Endothelial cell of umbilical vein (primary cell): ENCODE measurements at regions not wholly inside any gene's neighbourhood (a gene's known extent, or its start where the extent isn't known, plus 50 kb on each side); places are given as distances from the start of the nearest gene placed in this dataset.

Experiments
- BruUV-seq: library from RNA; stranded (reverse); fragments of 400-500 nt; replicated peaks from 2 replicates; lab custom pipeline; 2021; lab: Mats Ljungman, UMichigan
- CTCF ChIA-PET: fragments of 300-600, 350-600 bp; sonication (Branson Sonifier 250); formaldehyde crosslinking; loops from one replicate; lab custom pipeline; 2021; ENCODE audit warnings: antibody characterized with exemption, inconsistent platforms; lab: Charles Lee
- POLR2A ChIA-PET: fragments of 300-600, 350-600 bp; sonication (Branson Sonifier 250); formaldehyde crosslinking; loops from one replicate; lab custom pipeline; 2021; ENCODE audit warnings: antibody characterized with exemption, inconsistent platforms; lab: Charles Lee
- DNase-seq: peaks from one replicate; pipeline ENCODE4 v3.0.0-alpha.2; 2011; ENCODE audit warnings: low read depth, low spot score
- FAIRE-seq: peaks from 2 replicates; lab custom pipeline; 2011; peaks lifted over from hg19 to GRCh38; lab: Jason Lieb, UNC
- H2AFZ ChIP-seq: 2 replicates; pipeline ENCODE4 v1.6.0; 2012; ENCODE audit warnings: low read depth, low read length, control low read depth, inconsistent platforms
- H3K27ac ChIP-seq: 2 replicates; pipeline ENCODE4 v1.5.1; 2011; ENCODE audit warnings: low read depth, mild to moderate bottlenecking, control low read depth, low read length, moderate library complexity; ENCODE audit not compliant: insufficient read depth
- H3K27me3 ChIP-seq, 2 experiments: 2 replicates each; pipeline versions ENCODE4 v1.6.0 to v1.6.1; 2011; ENCODE audit warnings: low read length in 2 of 2, mixed read lengths in 1 of 2; ENCODE audit not compliant: control insufficient read depth in 2 of 2, insufficient read depth in 2 of 2
- H3K36me3 ChIP-seq, 2 experiments: 2 replicates in 1 of 2; 3 replicates in 1 of 2; pipeline ENCODE4 v1.5.1; 2011; ENCODE audit warnings: low read length in 2 of 2, mild to moderate bottlenecking in 1 of 2, moderate library complexity in 1 of 2; ENCODE audit not compliant: control insufficient read depth in 2 of 2, insufficient read depth in 2 of 2; ENCODE audit errors: extremely low read depth in 1 of 2
- H3K4me1 ChIP-seq: 3 replicates; pipeline ENCODE4 v1.5.1; 2011; ENCODE audit warnings: mild to moderate bottlenecking, low read length; ENCODE audit not compliant: control insufficient read depth, insufficient read depth; ENCODE audit errors: extremely low read depth
- H3K4me2 ChIP-seq: 2 replicates; pipeline ENCODE4 v1.6.1; 2011; ENCODE audit warnings: low read length, control low read depth, mixed read lengths; ENCODE audit not compliant: insufficient read depth
- H3K4me3 ChIP-seq, 3 experiments: fragments of 200-600 bp in 1 of 3; sonication (generic), shearing (Covaris generic) in 1 of 3; replicated peaks in 1 of 3; 2 replicates each; pipeline ENCODE4 v1.5.1; 2011 to 2016; ENCODE audit warnings: control low read depth in 3 of 3, low read length in 3 of 3, mild to moderate bottlenecking in 2 of 3, inconsistent platforms in 1 of 3, low read depth in 1 of 3, moderate library complexity in 1 of 3; ENCODE audit not compliant: insufficient read depth in 1 of 3
- H3K79me2 ChIP-seq: 2 replicates; pipeline ENCODE4 v1.6.0; 2012; ENCODE audit warnings: low read length, inconsistent platforms; ENCODE audit not compliant: control insufficient read depth, insufficient read depth
- H3K9ac ChIP-seq: replicated peaks from 2 replicates; pipeline ENCODE3; 2011; ENCODE audit warnings: low read length, control low read depth; ENCODE audit not compliant: insufficient read depth; ENCODE audit errors: extremely low read depth
- H3K9me1 ChIP-seq: replicated peaks from 3 replicates; pipeline ENCODE4 v1.6.0; 2011; ENCODE audit warnings: mild to moderate bottlenecking, low read length; ENCODE audit not compliant: control insufficient read depth, insufficient read depth; ENCODE audit errors: extremely low read depth
- H3K9me3 ChIP-seq: replicated peaks from 2 replicates; pipeline ENCODE4 v1.5.1; 2012; ENCODE audit warnings: low read length, inconsistent platforms; ENCODE audit not compliant: control insufficient read depth, insufficient read depth
- H4K20me1 ChIP-seq: replicated peaks from 2 replicates; pipeline ENCODE3; 2011; ENCODE audit warnings: mild to moderate bottlenecking, low read length; ENCODE audit not compliant: control insufficient read depth, insufficient read depth; ENCODE audit errors: extremely low read depth
- EZH2 ChIP-seq: IDR thresholded peaks from 2 replicates; pipeline ENCODE4 v1.6.1; 2012; ENCODE audit warnings: borderline replicate concordance, low read depth, mild to moderate bottlenecking, moderate library complexity, low read length, inconsistent platforms; ENCODE audit not compliant: severe bottlenecking
- FOS ChIP-seq: IDR thresholded peaks from 2 replicates; pipeline ENCODE4 v1.6.1; 2011; ENCODE audit warnings: mild to moderate bottlenecking, low read length, moderate library complexity, borderline replicate concordance; ENCODE audit not compliant: insufficient read depth
- GATA2 ChIP-seq: IDR thresholded peaks from 2 replicates; pipeline ENCODE4 v1.7.0; 2011; ENCODE audit warnings: low read depth, mild to moderate bottlenecking, moderate library complexity, mixed read lengths, low read length; ENCODE audit not compliant: insufficient read length, insufficient read depth
- JUN ChIP-seq: IDR thresholded peaks from 2 replicates; pipeline ENCODE4 v1.6.1; 2011; ENCODE audit warnings: borderline replicate concordance, low read depth; ENCODE audit not compliant: insufficient read length, insufficient read depth
- MYC ChIP-seq: IDR thresholded peaks from one replicate; pipeline ENCODE4 v1.6.1; 2011; ENCODE audit warnings: mild to moderate bottlenecking, low read depth, low read length
- POLR2A ChIP-seq: IDR thresholded peaks from 2 replicates; pipeline ENCODE4 v1.6.1; 2012; ENCODE audit warnings: low read depth, mild to moderate bottlenecking, control low read depth, low read length
- POLR2AphosphoS5 ChIP-seq: IDR thresholded peaks from 2 replicates; pipeline ENCODE4 v1.6.1; 2012; ENCODE audit warnings: low read depth, mild to moderate bottlenecking, control low read depth, low read length, moderate library complexity; ENCODE audit not compliant: insufficient read depth
- dilution Hi-C: fragments of 300-500 bp; cut with MboI; formaldehyde crosslinking; loops from one replicate; pipeline ENCODE4 v1.15.0; 2019; ENCODE audit warnings: low sequenced_read_pairs; ENCODE audit not compliant: extremely low pct_ligation_motif_present
- intact Hi-C: fragments of 100-400 bp; cut with micrococcal nuclease; formaldehyde crosslinking; loops from one replicate; pipeline ENCODE4 v1.10.0; 2022
- TF ChIP-seq, protein P1 (sequence below): IDR thresholded peaks from 2 replicates; pipeline ENCODE4 v1.6.1; 2011; ENCODE audit not compliant: insufficient read depth, insufficient read length
- TF ChIP-seq, protein P2 (sequence below), 2 donors: IDR thresholded peaks; 1 replicate in 1 of 2; 2 replicates in 1 of 2; pipeline ENCODE4 v1.5.1; 2011; ENCODE audit warnings: low read length in 2 of 2, mild to moderate bottlenecking in 2 of 2, moderate library complexity in 2 of 2, control low read depth in 1 of 2, inconsistent platforms in 1 of 2, low read depth in 1 of 2; ENCODE audit not compliant: insufficient read depth in 1 of 2; ENCODE audit errors: extremely low read depth in 1 of 2

DNA sequence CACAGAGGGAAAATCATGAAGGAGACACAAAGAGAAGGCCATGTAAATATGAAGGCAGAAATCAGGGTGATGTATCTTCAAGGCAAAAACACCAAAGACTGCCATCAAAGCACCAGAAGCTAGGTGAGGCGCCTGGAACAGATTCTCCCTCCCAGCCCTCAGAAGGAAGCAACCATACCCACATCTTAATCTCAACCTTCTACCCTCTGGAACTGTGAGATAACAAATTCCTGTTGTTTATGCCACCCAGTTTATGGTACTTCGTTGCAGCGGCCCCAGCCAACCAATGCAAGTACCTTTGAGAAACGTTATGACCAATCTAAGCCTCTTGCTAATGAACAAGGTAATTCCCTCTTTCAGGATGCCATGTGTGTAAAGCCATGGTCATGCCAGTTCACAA is 66.2 kb upstream of the STXBP5 start:
- Histone ChIP-seq H3K9ac (no peak overlapping the region), H4K20me1 (no peaks in the 10 kb centered on the region), H3K4me3 (no peak overlapping the region), H2AFZ (no peak overlapping the region), H3K4me2 (no peak overlapping the region), H3K79me2 (no peaks in the 10 kb centered on the region), H3K27me3 (no peaks in the 10 kb centered on the region), H3K27ac (no peak overlapping the region), H3K36me3 (no peaks in the 10 kb centered on the region), H3K9me1 (no peaks in the 10 kb centered on the region), H3K9me3 (no peaks in the 10 kb centered on the region), H3K4me1 (no peaks in the 10 kb centered on the region)
- dilution Hi-C loops: no loop called here
- intact Hi-C loops: no loop called here
- no TSS peak for BruUV-seq
- ChIA-PET POLR2A (no interaction called here), CTCF (no interaction called here)
- no peak for FAIRE-seq
- no peak for DNase-seq
- TF ChIP-seq GATA2: no peak
- TF ChIP-seq POLR2A: no peak
- no peak for TF ChIP-seq FOS
- TF ChIP-seq EZH2: no peak
- no peak for TF ChIP-seq POLR2AphosphoS5
- TF ChIP-seq, protein P1, sequence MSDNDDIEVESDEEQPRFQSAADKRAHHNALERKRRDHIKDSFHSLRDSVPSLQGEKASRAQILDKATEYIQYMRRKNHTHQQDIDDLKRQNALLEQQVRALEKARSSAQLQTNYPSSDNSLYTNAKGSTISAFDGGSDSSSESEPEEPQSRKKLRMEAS: no peak
- TF ChIP-seq JUN: no peak
- TF ChIP-seq MYC: no peak
- TF ChIP-seq, protein P2, sequence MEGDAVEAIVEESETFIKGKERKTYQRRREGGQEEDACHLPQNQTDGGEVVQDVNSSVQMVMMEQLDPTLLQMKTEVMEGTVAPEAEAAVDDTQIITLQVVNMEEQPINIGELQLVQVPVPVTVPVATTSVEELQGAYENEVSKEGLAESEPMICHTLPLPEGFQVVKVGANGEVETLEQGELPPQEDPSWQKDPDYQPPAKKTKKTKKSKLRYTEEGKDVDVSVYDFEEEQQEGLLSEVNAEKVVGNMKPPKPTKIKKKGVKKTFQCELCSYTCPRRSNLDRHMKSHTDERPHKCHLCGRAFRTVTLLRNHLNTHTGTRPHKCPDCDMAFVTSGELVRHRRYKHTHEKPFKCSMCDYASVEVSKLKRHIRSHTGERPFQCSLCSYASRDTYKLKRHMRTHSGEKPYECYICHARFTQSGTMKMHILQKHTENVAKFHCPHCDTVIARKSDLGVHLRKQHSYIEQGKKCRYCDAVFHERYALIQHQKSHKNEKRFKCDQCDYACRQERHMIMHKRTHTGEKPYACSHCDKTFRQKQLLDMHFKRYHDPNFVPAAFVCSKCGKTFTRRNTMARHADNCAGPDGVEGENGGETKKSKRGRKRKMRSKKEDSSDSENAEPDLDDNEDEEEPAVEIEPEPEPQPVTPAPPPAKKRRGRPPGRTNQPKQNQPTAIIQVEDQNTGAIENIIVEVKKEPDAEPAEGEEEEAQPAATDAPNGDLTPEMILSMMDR (IDR thresholded peaks at IDR 0.05; ENCODE audit: extremely low read depth in 1 of 2, insufficient read depth in 1 of 2, low read depth in 1 of 2, low read length in 2 of 2): no peak
